Neural progenitor cell (in vitro differentiated cells): ENCODE measurements at regions not wholly inside any gene's neighbourhood (a gene's known extent, or its start where the extent isn't known, plus 50 kb on each side); places are given as distances from the start of the nearest gene placed in this dataset.
A peak's percentile ranks its signal among the peaks of the same experiment; 100 is the strongest.

Source experiments
- DNase-seq: peaks from one replicate; pipeline ENCODE4 v3.0.0-alpha.2; 2016; ENCODE audit warnings: low spot score
- H2AFZ ChIP-seq: fragments of 200-600 bp; sonication (generic); replicated peaks from 2 replicates; pipeline ENCODE4 v1.6.1; 2016; ENCODE audit warnings: antibody characterized with exemption
- H3F3A ChIP-seq: fragments of 200-600 bp; sonication (generic); 2 replicates; pipeline ENCODE4 v1.6.1; 2016; ENCODE audit warnings: antibody characterized with exemption, low read depth
- H3K27ac ChIP-seq: fragments of 200-600 bp; sonication (generic); 2 replicates; pipeline ENCODE4 v1.5.1; 2016; ENCODE audit warnings: mild to moderate bottlenecking
- H3K27me3 ChIP-seq: fragments of 200-600 bp; sonication (generic); 2 replicates; pipeline ENCODE4 v1.6.1; 2016; ENCODE audit warnings: mild to moderate bottlenecking, moderate library complexity
- H3K36me3 ChIP-seq: fragments of 200-600 bp; sonication (generic); 2 replicates; pipeline ENCODE4 v1.5.1; 2016
- H3K4me1 ChIP-seq: fragments of 200-600 bp; sonication (generic); 2 replicates; pipeline ENCODE4 v1.6.1; 2016; ENCODE audit warnings: mixed run types
- H3K4me2 ChIP-seq: fragments of 200-600 bp; sonication (generic); 2 replicates; pipeline ENCODE4 v1.6.1; 2016
- H3K4me3 ChIP-seq: fragments of 200-600 bp; sonication (generic); 2 replicates; pipeline ENCODE4 v1.5.1; 2016
- H3K79me2 ChIP-seq: fragments of 200-600 bp; sonication (generic); 2 replicates; pipeline ENCODE4 v1.6.1; 2016; ENCODE audit warnings: low read depth
- H3K9ac ChIP-seq: fragments of 200-600 bp; sonication (generic); 2 replicates; pipeline ENCODE4 v1.6.1; 2016
- H3K9me3 ChIP-seq: fragments of 200-600 bp; sonication (generic); 2 replicates; pipeline ENCODE4 v1.5.1; 2016; ENCODE audit warnings: low read depth
- H4K20me1 ChIP-seq: fragments of 200-600 bp; sonication (generic); 2 replicates; pipeline ENCODE4 v1.6.1; 2016; ENCODE audit warnings: low read depth
- H3K27ac Mint-ChIP-seq: 3 replicates; pipeline ENCODE4 v1.8.0; 2021; ENCODE audit warnings: mixed read lengths
- H3K27me3 Mint-ChIP-seq: 2 replicates; pipeline ENCODE4 v1.8.0; 2022; ENCODE audit warnings: low read depth, mild to moderate bottlenecking, inconsistent platforms, moderate library complexity, mixed read lengths; ENCODE audit not compliant: insufficient read depth
- H3K36me3 Mint-ChIP-seq: 3 replicates; pipeline ENCODE4 v1.8.0; 2021; ENCODE audit warnings: mixed read lengths
- H3K4me1 Mint-ChIP-seq: 3 replicates; pipeline ENCODE4 v1.8.0; 2021; ENCODE audit warnings: mixed read lengths
- H3K4me3 Mint-ChIP-seq: 3 replicates; pipeline ENCODE4 v1.8.0; 2021; ENCODE audit warnings: mild to moderate bottlenecking, moderate library complexity, mixed read lengths
- H3K9me3 Mint-ChIP-seq: 3 replicates; pipeline ENCODE4 v1.8.0; 2020; ENCODE audit warnings: mixed read lengths
- EZH2 ChIP-seq: fragments of 200-600 bp; sonication (generic); IDR thresholded peaks from 2 replicates; pipeline ENCODE4 v1.6.1; 2017; ENCODE audit warnings: antibody characterized with exemption, mild to moderate bottlenecking, moderate library complexity
- EZH2phosphoT487 ChIP-seq: fragments of 200-600 bp; sonication (generic); IDR thresholded peaks from 2 replicates; pipeline ENCODE4 v1.6.1; 2017; ENCODE audit warnings: antibody characterized with exemption
- TF ChIP-seq, protein P1 (sequence below): fragments of 200-600 bp; sonication (generic); IDR thresholded peaks from 2 replicates; pipeline ENCODE4 v1.5.1; 2017; ENCODE audit warnings: antibody characterized with exemption, mild to moderate bottlenecking

DNA sequence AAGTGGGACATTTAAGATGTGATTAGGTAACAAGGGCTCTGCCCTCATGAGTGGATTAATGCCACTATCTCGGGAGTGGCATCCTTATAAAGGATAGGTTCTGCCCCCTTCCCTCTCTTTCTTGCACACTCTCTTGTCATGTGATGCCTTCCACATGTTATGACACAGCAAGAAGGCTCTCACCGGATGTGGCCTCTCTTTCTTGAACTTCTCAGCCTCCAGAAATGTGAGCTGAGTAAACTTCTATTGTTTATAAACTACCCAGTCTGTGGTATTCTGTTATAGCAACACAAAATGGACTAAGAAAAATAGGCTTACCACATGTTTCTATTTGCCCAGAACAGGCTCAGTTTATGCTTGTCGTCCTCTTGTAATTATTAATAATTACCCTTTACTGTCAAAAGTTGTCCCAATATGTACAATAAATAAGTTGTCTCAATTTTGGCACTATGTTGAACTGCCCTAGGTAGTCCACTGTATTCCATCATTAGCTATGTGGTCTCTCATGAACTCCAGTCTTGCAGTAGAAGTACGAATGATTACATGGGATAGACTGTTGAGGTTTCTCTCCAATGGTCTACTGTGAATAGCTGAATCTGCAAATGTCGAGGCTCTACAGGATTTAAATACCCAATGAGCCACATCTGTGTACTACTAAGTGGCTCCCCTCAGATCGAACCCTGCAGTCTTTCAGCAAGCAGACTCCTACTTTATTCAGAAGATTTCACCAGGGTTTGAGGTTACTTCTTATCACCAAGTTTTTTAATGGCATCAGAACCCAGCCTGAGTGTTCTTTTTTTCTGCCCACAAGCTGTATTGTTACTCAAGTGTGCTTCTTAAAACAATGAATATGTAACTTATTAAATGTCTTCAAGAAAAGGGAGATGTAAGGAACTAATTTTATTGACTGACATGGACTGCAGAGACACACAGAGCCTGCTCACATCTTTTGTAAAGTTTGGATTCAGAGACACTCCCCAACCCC, 102.0 kb upstream of the LEF1 start:
- no peaks in the 10 kb centered on the region for H4K20me1 ChIP-seq
- peaks cover 3% of the 10 kb centered on the region for H3K9me3 Mint-ChIP-seq
- no peak overlapping the region for H2AFZ ChIP-seq
- no peaks in the 10 kb centered on the region for H3K36me3 ChIP-seq
- no peak overlapping the region for H3K9ac ChIP-seq
- no peaks in the 10 kb centered on the region for H3F3A ChIP-seq
- H3K36me3 Mint-ChIP-seq, result no peaks in the 10 kb centered on the region
- TF ChIP-seq EZH2 (no peak), EZH2phosphoT487 (no peak)
- TF ChIP-seq, protein P1, sequence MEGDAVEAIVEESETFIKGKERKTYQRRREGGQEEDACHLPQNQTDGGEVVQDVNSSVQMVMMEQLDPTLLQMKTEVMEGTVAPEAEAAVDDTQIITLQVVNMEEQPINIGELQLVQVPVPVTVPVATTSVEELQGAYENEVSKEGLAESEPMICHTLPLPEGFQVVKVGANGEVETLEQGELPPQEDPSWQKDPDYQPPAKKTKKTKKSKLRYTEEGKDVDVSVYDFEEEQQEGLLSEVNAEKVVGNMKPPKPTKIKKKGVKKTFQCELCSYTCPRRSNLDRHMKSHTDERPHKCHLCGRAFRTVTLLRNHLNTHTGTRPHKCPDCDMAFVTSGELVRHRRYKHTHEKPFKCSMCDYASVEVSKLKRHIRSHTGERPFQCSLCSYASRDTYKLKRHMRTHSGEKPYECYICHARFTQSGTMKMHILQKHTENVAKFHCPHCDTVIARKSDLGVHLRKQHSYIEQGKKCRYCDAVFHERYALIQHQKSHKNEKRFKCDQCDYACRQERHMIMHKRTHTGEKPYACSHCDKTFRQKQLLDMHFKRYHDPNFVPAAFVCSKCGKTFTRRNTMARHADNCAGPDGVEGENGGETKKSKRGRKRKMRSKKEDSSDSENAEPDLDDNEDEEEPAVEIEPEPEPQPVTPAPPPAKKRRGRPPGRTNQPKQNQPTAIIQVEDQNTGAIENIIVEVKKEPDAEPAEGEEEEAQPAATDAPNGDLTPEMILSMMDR, result no peak
- no peak overlapping the region for H3K4me2 ChIP-seq
- H3K4me1 Mint-ChIP-seq, result peaks cover under 1% of the 10 kb centered on the region
- H3K9me3 ChIP-seq, result no peaks in the 10 kb centered on the region
- peaks cover 5% of the 10 kb centered on the region for H3K27me3 Mint-ChIP-seq
- H3K27me3 ChIP-seq, result no peaks in the 10 kb centered on the region
- no peak for DNase-seq
- H3K4me1 ChIP-seq, result no peaks in the 10 kb centered on the region
- no peak overlapping the region for H3K27ac Mint-ChIP-seq
- no peak overlapping the region for H3K4me3 ChIP-seq
- H3K4me3 Mint-ChIP-seq, result no peak overlapping the region
- no peak overlapping the region for H3K27ac ChIP-seq
- no peaks in the 10 kb centered on the region for H3K79me2 ChIP-seq

DNA sequence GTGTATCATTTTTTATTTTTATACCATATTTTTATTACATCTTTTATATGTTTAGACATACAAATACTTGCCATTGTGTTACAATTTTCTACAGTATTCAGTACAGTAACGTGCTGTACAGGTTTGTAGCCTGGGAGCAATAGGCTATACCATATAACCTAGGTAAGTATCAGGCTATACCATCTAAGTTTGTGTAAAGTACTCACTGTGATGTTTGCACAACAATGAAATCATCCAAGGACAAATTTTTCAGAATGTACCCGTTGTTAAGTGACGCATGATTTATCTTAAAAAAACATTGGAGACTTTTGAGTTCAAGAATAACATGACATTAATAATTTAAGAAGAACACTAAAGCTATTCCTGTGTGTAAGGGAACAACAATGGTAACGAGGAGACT, 96.0 kb upstream of the LEF1 start:
- Histone ChIP-seq H4K20me1 (no peaks in the 10 kb centered on the region), H3K4me1 (peaks cover 7% of the 10 kb centered on the region), H3K36me3 (no peaks in the 10 kb centered on the region), H2AFZ (no peak overlapping the region), H3K79me2 (no peaks in the 10 kb centered on the region), H3K9me3 (no peaks in the 10 kb centered on the region), H3K4me2 (no peak overlapping the region), H3K27me3 (no peaks in the 10 kb centered on the region), H3F3A (no peaks in the 10 kb centered on the region), H3K27ac (no peak overlapping the region), H3K9ac (no peak overlapping the region), H3K4me3 (no peak overlapping the region)
- TF ChIP-seq EZH2, result no peak
- TF ChIP-seq EZH2phosphoT487, result no peak
- TF ChIP-seq, protein P1, result no peak
- Mint-ChIP-seq H3K9me3 (peaks cover 7% of the 10 kb centered on the region), H3K27ac (no peak overlapping the region), H3K4me1 (peaks cover 36% of the 10 kb centered on the region), H3K4me3 (no peak overlapping the region), H3K27me3 (peaks cover 3% of the 10 kb centered on the region), H3K36me3 (no peaks in the 10 kb centered on the region)
- DNase-seq, result no peak

DNA sequence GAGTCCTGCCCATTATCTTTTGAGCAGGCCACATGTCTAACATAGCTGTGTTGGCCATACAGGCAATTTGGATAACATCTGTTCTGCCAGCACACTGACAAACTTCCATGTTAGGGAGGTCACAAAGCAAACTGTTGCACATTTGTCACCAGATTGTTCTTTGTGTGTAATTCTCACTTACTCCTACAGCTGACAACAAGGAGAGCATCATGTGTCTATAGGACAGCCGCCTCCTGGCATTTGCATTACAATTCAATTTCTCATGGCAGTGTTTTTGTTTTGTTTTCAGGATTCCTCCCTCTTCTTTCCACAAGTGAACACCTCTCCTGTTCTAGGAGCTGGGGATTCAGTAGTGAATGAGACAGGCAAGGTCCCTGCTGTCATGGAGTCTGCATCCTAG, 94.3 kb upstream of the LEF1 start:
- Histone ChIP-seq H2AFZ (peak overlapping the region; percentile 45), H3K36me3 (no peaks in the 10 kb centered on the region), H3K4me3 (no peak overlapping the region), H3K27ac (no peak overlapping the region), H3K79me2 (no peaks in the 10 kb centered on the region), H3K9ac (no peak overlapping the region), H3K4me1 (peaks cover 7% of the 10 kb centered on the region), H3K9me3 (no peaks in the 10 kb centered on the region), H4K20me1 (no peaks in the 10 kb centered on the region), H3K27me3 (no peaks in the 10 kb centered on the region), H3K4me2 (no peak overlapping the region), H3F3A (no peaks in the 10 kb centered on the region)
- Mint-ChIP-seq H3K9me3 (peaks cover 7% of the 10 kb centered on the region), H3K4me1 (peaks cover 36% of the 10 kb centered on the region), H3K4me3 (no peak overlapping the region), H3K27ac (no peak overlapping the region), H3K27me3 (peaks cover 3% of the 10 kb centered on the region), H3K36me3 (no peaks in the 10 kb centered on the region)
- no peak for DNase-seq
- TF ChIP-seq EZH2phosphoT487 (no peak), EZH2 (no peak)
- TF ChIP-seq, protein P1, result no peak
